ENCODE measurements at regions not wholly inside any gene's neighbourhood (a gene's known extent, or its start where the extent isn't known, plus 50 kb on each side); places are given as distances from the start of the nearest gene placed in this dataset.
A peak's percentile ranks its signal among the peaks of the same experiment; 100 is the strongest.

GRCh38 chr10:111765216-111765615, 418.3 kb downstream of the GPAM start:
- Histone ChIP-seq H3K27ac (ENCODE audit: low read depth) (no peak overlapping the region), H3K36me3 (ENCODE audit: insufficient read depth) (no peaks in the 10 kb centered on the region), H3K4me3 (ENCODE audit: low read depth, low read length) (no peak overlapping the region), H3K4me1 (ENCODE audit: insufficient read depth) (no peaks in the 10 kb centered on the region)
- DNase-seq (ENCODE audit: extremely low spot score), result no peak
- WGBS, result 26% methylated on average over 2 of the region's 2 CpGs

- DNase-seq (ENCODE audit: extremely low spot score), result no peak
- Histone ChIP-seq H3K4me3 (ENCODE audit: low read depth, low read length) (no peak overlapping the region), H3K27ac (ENCODE audit: low read depth) (no peak overlapping the region), H3K4me1 (ENCODE audit: insufficient read depth) (no peaks in the 10 kb centered on the region), H3K36me3 (ENCODE audit: insufficient read depth) (no peaks in the 10 kb centered on the region)
- WGBS, result 75% methylated on average over 3 of the region's 3 CpGs
Measured at GRCh38 chr10:111766464-111766863, 417.1 kb downstream of the GPAM start.

DNA sequence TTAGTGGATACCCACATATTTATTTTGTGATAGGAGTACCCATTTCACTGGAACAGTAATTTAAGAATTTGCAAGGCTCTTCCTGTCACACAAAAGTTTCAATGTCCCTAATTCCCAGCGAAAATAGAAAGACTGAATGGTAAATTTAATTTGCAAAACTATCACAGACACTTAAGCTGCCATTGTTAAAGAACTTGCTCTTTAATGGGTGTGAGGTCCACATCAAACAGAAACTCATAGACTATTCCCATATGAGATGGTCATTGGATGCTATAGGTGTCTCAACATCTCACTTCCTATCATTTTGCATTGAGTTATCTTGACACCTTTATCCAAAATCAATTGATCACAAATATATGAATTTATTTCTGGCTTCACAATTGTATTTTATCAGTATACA, 415.9 kb downstream of the GPAM start:
- WGBS, result 23% methylated on average over 1 of the region's 1 CpG
- no peak for DNase-seq (ENCODE audit: extremely low spot score)
- H3K4me3 ChIP-seq (ENCODE audit: low read depth, low read length), result no peak overlapping the region
- H3K4me1 ChIP-seq (ENCODE audit: insufficient read depth), result no peaks in the 10 kb centered on the region
- no peaks in the 10 kb centered on the region for H3K36me3 ChIP-seq (ENCODE audit: insufficient read depth)
- no peak overlapping the region for H3K27ac ChIP-seq (ENCODE audit: low read depth)

DNA sequence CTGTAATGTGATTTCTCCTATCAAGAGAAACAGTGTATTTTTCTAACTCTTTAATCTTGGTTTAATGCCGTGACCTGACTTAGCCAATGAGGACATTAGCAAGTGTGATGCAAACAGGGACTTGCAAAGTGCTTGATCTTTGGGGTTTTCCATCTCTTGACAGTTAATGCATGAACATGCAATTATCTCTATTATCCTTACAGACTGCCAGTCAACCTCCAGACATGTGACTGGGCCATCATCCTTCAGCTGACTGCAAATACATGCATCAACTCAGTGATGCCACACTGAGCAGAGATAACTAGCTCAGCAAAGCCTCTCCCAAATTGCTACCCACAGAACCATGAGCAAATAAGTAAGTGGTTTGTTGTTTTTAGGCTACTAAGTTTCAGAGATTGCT, 409.6 kb downstream of the GPAM start:
- WGBS, result 84% methylated on average over 1 of the region's 1 CpG

DNA sequence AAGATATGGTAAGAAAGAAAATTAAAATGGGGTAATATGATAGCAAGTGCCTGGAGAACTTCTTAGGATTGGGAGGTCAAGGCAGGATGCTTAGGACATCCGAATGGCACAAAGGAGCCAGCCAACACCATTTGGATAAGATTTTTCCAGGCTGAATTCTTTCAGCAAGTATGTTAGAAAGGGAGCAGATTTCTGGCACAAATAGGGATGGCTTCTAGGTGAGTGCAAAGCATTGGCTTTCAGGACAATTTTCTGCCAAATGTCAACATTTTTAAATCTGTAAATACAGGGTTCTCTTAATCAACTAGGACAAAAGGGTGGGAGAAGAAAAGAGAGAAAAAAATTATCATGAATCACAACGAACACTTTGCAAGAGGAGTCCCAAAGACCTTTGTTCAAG, 409.1 kb downstream of the GPAM start:
- DNase-seq (ENCODE audit: extremely low spot score), result no peak
- 78% methylated on average over 2 of the region's 2 CpGs for WGBS
- Histone ChIP-seq H3K27ac (ENCODE audit: low read depth) (no peak overlapping the region), H3K4me1 (ENCODE audit: insufficient read depth) (no peaks in the 10 kb centered on the region), H3K36me3 (ENCODE audit: insufficient read depth) (no peaks in the 10 kb centered on the region), H3K4me3 (ENCODE audit: low read depth, low read length) (no peak overlapping the region)

More for the DNA sequence above, 409.6 kb downstream of the GPAM start:
- no peak overlapping the region for H3K27ac ChIP-seq (ENCODE audit: low read depth)
- no peak for DNase-seq (ENCODE audit: extremely low spot score)
- no peak overlapping the region for H3K4me3 ChIP-seq (ENCODE audit: low read depth, low read length)
- H3K36me3 ChIP-seq (ENCODE audit: insufficient read depth), result no peaks in the 10 kb centered on the region
- no peaks in the 10 kb centered on the region for H3K4me1 ChIP-seq (ENCODE audit: insufficient read depth)

DNA sequence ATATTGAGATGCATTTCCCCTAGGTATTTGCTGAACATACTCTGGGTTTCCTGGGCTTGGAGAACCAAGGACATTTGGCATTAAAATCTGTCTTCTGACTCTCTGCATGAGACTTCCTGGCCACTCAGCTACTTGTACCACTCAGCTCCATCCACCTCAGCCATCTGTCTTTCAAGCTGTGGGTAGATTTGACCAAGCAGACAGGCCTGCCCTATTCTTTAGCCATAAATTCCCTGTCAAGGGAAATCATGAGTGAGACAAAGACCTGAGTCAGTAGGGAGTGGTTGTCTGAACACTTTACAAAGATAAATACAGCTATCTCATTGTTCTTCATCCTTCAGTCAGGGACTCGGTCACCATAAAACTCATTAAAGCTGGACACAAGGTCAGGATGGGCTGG, 399.1 kb downstream of the GPAM start:
- WGBS, result 65% methylated on average over 1 of the region's 1 CpG
- Histone ChIP-seq H3K4me1 (ENCODE audit: insufficient read depth) (no peaks in the 10 kb centered on the region), H3K36me3 (ENCODE audit: insufficient read depth) (no peaks in the 10 kb centered on the region), H3K4me3 (ENCODE audit: low read depth, low read length) (no peak overlapping the region), H3K27ac (ENCODE audit: low read depth) (no peak overlapping the region)
- no peak for DNase-seq (ENCODE audit: extremely low spot score)

DNA sequence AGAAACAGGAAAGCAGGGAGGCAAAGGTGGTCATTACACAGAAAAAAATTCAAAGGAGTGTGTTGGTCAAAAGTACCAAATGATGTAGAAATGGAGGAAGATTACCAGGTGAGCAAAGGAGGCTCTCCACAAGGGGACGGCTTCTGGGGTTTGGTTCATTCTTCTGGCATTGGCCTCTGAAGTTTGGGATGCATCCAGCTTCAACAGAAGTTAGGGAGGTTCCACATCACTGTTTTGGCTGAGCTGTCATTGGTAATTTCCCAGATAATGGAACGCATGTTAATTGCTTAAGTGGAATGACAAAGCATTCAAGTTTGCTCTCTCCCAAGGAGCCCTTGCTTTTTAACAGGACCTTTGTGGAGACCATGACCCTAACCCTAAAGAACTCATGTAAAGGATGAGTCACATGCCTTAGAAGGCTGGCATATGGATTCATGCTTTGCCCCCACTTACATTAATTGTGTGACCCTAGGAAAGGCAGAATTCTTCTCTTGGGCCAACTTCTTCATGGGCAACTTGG, 398.6 kb downstream of the GPAM start:
- WGBS, result 74% methylated on average over 2 of the region's 2 CpGs
- no peaks in the 10 kb centered on the region for H3K4me1 ChIP-seq (ENCODE audit: insufficient read depth)
- no peaks in the 10 kb centered on the region for H3K36me3 ChIP-seq (ENCODE audit: insufficient read depth)
- H3K4me3 ChIP-seq (ENCODE audit: low read depth, low read length), result no peak overlapping the region
- no peak overlapping the region for H3K27ac ChIP-seq (ENCODE audit: low read depth)
- no peak for DNase-seq (ENCODE audit: extremely low spot score)

GRCh38 chr10:111785921-111786320, 397.6 kb downstream of the GPAM start:
- 42% methylated on average over 1 of the region's 1 CpG for WGBS

DNA sequence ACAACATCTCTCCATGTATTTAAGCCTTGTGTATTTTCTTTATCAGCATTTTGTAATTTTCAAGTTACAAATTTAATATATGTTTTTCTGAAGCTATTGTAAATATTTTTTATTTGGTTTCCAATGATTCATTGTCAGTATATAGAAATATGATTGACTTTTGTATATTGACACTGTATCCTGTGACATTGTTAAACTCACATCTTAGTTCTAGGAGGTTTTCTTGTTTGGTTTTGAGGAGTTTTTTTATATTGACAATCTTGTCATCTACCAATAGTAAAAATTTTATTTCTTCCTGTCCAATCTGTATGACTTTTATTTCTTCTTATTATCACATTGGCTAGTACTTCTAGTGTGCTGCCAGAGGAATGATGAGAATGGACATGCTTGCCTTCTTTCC, 393.7 kb downstream of the GPAM start:
- no peak overlapping the region for H3K4me3 ChIP-seq (ENCODE audit: low read depth, low read length)
- no peak for DNase-seq (ENCODE audit: extremely low spot score)
- H3K4me1 ChIP-seq (ENCODE audit: insufficient read depth), result no peaks in the 10 kb centered on the region
- no peaks in the 10 kb centered on the region for H3K36me3 ChIP-seq (ENCODE audit: insufficient read depth)
- H3K27ac ChIP-seq (ENCODE audit: low read depth), result no peak overlapping the region

More at GRCh38 chr10:111785921-111786320, 397.6 kb downstream of the GPAM start:
- Histone ChIP-seq H3K36me3 (ENCODE audit: insufficient read depth) (no peaks in the 10 kb centered on the region), H3K4me1 (ENCODE audit: insufficient read depth) (no peaks in the 10 kb centered on the region), H3K27ac (ENCODE audit: low read depth) (no peak overlapping the region), H3K4me3 (ENCODE audit: low read depth, low read length) (no peak overlapping the region)
- peak; percentile 33 for DNase-seq (ENCODE audit: extremely low spot score)

DNA sequence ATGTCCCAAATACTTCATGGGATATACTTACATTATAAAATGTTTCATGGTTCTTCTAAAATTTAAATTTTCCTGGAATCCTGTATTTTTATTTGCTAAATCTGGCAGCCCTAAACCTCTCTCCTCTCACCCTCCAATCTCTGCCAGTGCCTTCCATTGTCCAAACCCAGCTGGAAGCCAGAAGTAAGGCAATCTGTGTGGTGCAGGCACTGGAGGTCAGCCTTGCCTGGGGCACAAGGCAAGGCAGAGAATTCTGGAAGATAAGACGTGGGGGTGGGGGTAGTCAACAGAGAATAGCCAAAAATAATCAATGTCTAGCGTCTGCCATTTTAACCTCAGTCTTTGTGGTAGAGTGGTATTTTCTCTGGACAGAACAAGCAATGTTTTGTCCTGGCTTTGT, 381.7 kb downstream of the GPAM start:
- Histone ChIP-seq H3K27ac (ENCODE audit: low read depth) (no peak overlapping the region), H3K4me1 (ENCODE audit: insufficient read depth) (no peaks in the 10 kb centered on the region), H3K4me3 (ENCODE audit: low read depth, low read length) (no peak overlapping the region), H3K36me3 (ENCODE audit: insufficient read depth) (no peaks in the 10 kb centered on the region)
- DNase-seq (ENCODE audit: extremely low spot score), result no peak
- 78% methylated on average over 2 of the region's 2 CpGs for WGBS

DNA sequence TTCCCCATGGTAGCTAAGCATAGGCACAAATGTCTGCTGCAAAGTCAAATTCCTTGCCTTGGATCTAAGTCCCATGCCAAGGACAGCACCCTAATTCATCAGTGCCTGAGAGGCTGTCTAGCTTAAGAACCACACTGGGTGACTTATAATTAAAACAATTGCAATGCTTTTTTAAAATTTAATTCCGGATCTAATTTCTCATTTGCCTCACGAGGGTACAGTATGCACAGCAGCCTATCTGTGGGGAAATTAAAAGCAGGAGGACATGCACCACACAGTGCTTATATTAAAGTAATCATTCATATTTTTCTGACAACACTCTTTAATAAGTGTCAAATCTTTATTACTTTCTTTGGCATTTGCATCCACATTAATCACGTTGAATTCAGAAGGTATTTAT, 378.8 kb downstream of the GPAM start:
- no peaks in the 10 kb centered on the region for H3K4me1 ChIP-seq (ENCODE audit: insufficient read depth)
- DNase-seq (ENCODE audit: extremely low spot score), result no peak
- no peak overlapping the region for H3K4me3 ChIP-seq (ENCODE audit: low read depth, low read length)
- no peak overlapping the region for H3K27ac ChIP-seq (ENCODE audit: low read depth)
- no peaks in the 10 kb centered on the region for H3K36me3 ChIP-seq (ENCODE audit: insufficient read depth)
- WGBS, result 65% methylated on average over 3 of the region's 3 CpGs

DNA sequence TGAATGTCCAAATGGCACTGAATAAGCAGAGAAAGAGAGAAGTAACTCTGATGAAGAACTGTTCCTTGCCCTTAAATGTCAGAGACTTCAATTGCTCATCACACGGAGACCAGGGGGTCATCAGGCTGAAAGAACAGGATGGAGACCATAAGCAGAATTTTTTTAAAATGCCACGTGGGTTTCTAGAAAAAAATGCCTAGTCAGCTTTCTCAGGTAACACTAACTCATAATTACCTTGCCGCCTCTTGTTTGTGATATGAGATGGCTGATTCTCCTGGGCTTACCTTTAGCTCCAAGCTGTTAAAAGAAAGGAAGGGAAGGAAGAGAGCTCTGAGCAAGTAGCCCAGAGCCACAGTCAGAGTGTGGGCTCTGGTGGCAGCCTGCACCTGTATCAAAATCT, 372.0 kb downstream of the GPAM start:
- Histone ChIP-seq H3K4me3 (ENCODE audit: low read depth, low read length) (no peak overlapping the region), H3K36me3 (ENCODE audit: insufficient read depth) (no peaks in the 10 kb centered on the region), H3K4me1 (ENCODE audit: insufficient read depth) (no peaks in the 10 kb centered on the region), H3K27ac (ENCODE audit: low read depth) (no peak overlapping the region)
- WGBS, result 58% methylated on average over 3 of the region's 3 CpGs
- no peak for DNase-seq (ENCODE audit: extremely low spot score)

GRCh38 chr10:111820471-111820870, 363.1 kb downstream of the GPAM start:
- no peak for DNase-seq (ENCODE audit: extremely low spot score)
- no peaks in the 10 kb centered on the region for H3K36me3 ChIP-seq (ENCODE audit: insufficient read depth)
- H3K27ac ChIP-seq (ENCODE audit: low read depth), result no peak overlapping the region
- no peaks in the 10 kb centered on the region for H3K4me1 ChIP-seq (ENCODE audit: insufficient read depth)
- H3K4me3 ChIP-seq (ENCODE audit: low read depth, low read length), result no peak overlapping the region
- WGBS, result 93% methylated on average over 3 of the region's 3 CpGs

- Histone ChIP-seq H3K4me3 (ENCODE audit: low read depth, low read length) (no peak overlapping the region), H3K27ac (ENCODE audit: low read depth) (no peak overlapping the region), H3K4me1 (ENCODE audit: insufficient read depth) (no peaks in the 10 kb centered on the region), H3K36me3 (ENCODE audit: insufficient read depth) (no peaks in the 10 kb centered on the region)
- WGBS, result 53% methylated on average over 2 of the region's 2 CpGs
- no peak for DNase-seq (ENCODE audit: extremely low spot score)
Measured at GRCh38 chr10:111821871-111822270, 361.7 kb downstream of the GPAM start.

GRCh38 chr10:111822661-111823060, 360.9 kb downstream of the GPAM start:
- H3K27ac ChIP-seq (ENCODE audit: low read depth), result no peak overlapping the region

More at GRCh38 chr10:111822661-111823060, 360.9 kb downstream of the GPAM start:
- H3K4me3 ChIP-seq (ENCODE audit: low read depth, low read length), result no peak overlapping the region
- no peaks in the 10 kb centered on the region for H3K36me3 ChIP-seq (ENCODE audit: insufficient read depth)
- no peaks in the 10 kb centered on the region for H3K4me1 ChIP-seq (ENCODE audit: insufficient read depth)
- WGBS, result 51% methylated on average over 2 of the region's 2 CpGs
- DNase-seq (ENCODE audit: extremely low spot score), result no peak
